Panc1 (cell line): ENCODE measurements at regions not wholly inside any gene's neighbourhood (a gene's known extent, or its start where the extent isn't known, plus 50 kb on each side); places are given as distances from the start of the nearest gene placed in this dataset.

Experiments used
- SIN3A ChIP-seq: IDR thresholded peaks from 2 replicates; pipeline ENCODE4 v1.6.1; 2012; ENCODE audit warnings: low read depth, mild to moderate bottlenecking, low read length, moderate library complexity, borderline replicate concordance; ENCODE audit not compliant: insufficient read depth
- TF ChIP-seq, protein P1 (sequence below): fragments of 450-650 bp; IDR thresholded peaks from 2 replicates; pipeline ENCODE4 v1.5.1; 2017; ENCODE audit warnings: mild to moderate bottlenecking
- TF ChIP-seq, protein P2 (sequence below), 2 experiments: IDR thresholded peaks; 2 replicates each; pipeline ENCODE4 v1.6.1; 2011 to 2012; ENCODE audit warnings: low read depth in 2 of 2, control low read depth in 1 of 2, low read length in 1 of 2, mild to moderate bottlenecking in 1 of 2, moderate library complexity in 1 of 2; ENCODE audit not compliant: insufficient read depth in 1 of 2

DNA sequence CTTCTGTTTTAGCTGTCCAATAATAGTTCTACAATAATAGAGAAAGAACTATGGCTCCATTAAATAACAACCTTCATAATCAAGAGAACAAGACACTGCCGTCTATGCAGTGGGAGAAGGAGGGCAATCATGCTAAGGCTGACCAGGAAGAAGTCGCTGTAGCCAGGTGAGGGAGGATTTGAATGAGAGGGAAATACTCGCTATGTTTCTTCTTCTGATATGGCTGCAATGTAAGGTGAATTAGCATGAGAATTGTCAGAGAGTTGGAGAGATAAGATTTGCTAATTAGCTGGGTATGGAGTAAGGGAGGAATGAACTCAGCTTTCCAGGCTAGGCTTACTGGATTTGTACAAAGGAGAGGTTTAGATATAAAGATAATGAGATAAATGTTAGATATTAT is 555.4 kb upstream of the ZNF385D start:
- TF ChIP-seq, protein P1, sequence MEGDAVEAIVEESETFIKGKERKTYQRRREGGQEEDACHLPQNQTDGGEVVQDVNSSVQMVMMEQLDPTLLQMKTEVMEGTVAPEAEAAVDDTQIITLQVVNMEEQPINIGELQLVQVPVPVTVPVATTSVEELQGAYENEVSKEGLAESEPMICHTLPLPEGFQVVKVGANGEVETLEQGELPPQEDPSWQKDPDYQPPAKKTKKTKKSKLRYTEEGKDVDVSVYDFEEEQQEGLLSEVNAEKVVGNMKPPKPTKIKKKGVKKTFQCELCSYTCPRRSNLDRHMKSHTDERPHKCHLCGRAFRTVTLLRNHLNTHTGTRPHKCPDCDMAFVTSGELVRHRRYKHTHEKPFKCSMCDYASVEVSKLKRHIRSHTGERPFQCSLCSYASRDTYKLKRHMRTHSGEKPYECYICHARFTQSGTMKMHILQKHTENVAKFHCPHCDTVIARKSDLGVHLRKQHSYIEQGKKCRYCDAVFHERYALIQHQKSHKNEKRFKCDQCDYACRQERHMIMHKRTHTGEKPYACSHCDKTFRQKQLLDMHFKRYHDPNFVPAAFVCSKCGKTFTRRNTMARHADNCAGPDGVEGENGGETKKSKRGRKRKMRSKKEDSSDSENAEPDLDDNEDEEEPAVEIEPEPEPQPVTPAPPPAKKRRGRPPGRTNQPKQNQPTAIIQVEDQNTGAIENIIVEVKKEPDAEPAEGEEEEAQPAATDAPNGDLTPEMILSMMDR: no peak
- no peak for TF ChIP-seq SIN3A
- TF ChIP-seq, protein P2, sequence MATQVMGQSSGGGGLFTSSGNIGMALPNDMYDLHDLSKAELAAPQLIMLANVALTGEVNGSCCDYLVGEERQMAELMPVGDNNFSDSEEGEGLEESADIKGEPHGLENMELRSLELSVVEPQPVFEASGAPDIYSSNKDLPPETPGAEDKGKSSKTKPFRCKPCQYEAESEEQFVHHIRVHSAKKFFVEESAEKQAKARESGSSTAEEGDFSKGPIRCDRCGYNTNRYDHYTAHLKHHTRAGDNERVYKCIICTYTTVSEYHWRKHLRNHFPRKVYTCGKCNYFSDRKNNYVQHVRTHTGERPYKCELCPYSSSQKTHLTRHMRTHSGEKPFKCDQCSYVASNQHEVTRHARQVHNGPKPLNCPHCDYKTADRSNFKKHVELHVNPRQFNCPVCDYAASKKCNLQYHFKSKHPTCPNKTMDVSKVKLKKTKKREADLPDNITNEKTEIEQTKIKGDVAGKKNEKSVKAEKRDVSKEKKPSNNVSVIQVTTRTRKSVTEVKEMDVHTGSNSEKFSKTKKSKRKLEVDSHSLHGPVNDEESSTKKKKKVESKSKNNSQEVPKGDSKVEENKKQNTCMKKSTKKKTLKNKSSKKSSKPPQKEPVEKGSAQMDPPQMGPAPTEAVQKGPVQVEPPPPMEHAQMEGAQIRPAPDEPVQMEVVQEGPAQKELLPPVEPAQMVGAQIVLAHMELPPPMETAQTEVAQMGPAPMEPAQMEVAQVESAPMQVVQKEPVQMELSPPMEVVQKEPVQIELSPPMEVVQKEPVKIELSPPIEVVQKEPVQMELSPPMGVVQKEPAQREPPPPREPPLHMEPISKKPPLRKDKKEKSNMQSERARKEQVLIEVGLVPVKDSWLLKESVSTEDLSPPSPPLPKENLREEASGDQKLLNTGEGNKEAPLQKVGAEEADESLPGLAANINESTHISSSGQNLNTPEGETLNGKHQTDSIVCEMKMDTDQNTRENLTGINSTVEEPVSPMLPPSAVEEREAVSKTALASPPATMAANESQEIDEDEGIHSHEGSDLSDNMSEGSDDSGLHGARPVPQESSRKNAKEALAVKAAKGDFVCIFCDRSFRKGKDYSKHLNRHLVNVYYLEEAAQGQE (IDR thresholded peaks at IDR 0.05; ENCODE audit: insufficient read depth in 1 of 2, low read depth in 2 of 2, low read length in 1 of 2): no peak
